IPS-NIHi7 (cell line): ENCODE measurements at regions not wholly inside any gene's neighbourhood (a gene's known extent, or its start where the extent isn't known, plus 50 kb on each side); places are given as distances from the start of the nearest gene placed in this dataset.
A peak's percentile ranks its signal among the peaks of the same experiment; 100 is the strongest.

Experiments used
- DNase-seq: peaks from one replicate; pipeline ENCODE4 v3.0.0; 2012; ENCODE audit warnings: mixed read lengths; ENCODE audit errors: extremely low spot score

- no peak for DNase-seq
These were observed 270.8 kb downstream of the FOXG1 start for GRCh38 chr14:29037411-29037810.

- DNase-seq: peak; percentile 12
These were observed 272.6 kb downstream of the FOXG1 start for GRCh38 chr14:29039171-29039570.

- DNase-seq: no peak
These were observed 276.0 kb downstream of the FOXG1 start for GRCh38 chr14:29042551-29042950.

GRCh38 chr14:29043737-29044136 lies 277.1 kb downstream of the FOXG1 start:
- DNase-seq: no peak

- DNase-seq: no peak
These were observed 278.6 kb downstream of the FOXG1 start for GRCh38 chr14:29045237-29045636.

- no peak for DNase-seq
These were observed 287.5 kb downstream of the FOXG1 start for GRCh38 chr14:29054119-29054518.

- DNase-seq: no peak
These were observed 289.5 kb downstream of the FOXG1 start for GRCh38 chr14:29056041-29056566.

- DNase-seq: no peak
These were observed 295.1 kb downstream of the FOXG1 start for GRCh38 chr14:29061702-29062101.

- DNase-seq: no peak
These were observed 295.9 kb downstream of the FOXG1 start for GRCh38 chr14:29062466-29062865.

GRCh38 chr14:29062976-29063375 lies 296.4 kb downstream of the FOXG1 start:
- DNase-seq: no peak

- DNase-seq: no peak
These were observed 297.8 kb downstream of the FOXG1 start for GRCh38 chr14:29064305-29064900.

- no peak for DNase-seq
These were observed 302.6 kb downstream of the FOXG1 start for GRCh38 chr14:29069228-29069627.

- DNase-seq: no peak
These were observed 309.2 kb downstream of the FOXG1 start for GRCh38 chr14:29075761-29076160.

- DNase-seq: no peak
These were observed 311.3 kb downstream of the FOXG1 start for GRCh38 chr14:29077916-29078315.

GRCh38 chr14:29078810-29079522 lies 312.4 kb downstream of the FOXG1 start:
- no peak for DNase-seq

GRCh38 chr14:29085546-29085945 lies 319.0 kb downstream of the FOXG1 start:
- DNase-seq: peak; percentile 43

GRCh38 chr14:29089849-29090248 lies 323.3 kb downstream of the FOXG1 start:
- DNase-seq: no peak

- DNase-seq: no peak
These were observed 325.5 kb downstream of the FOXG1 start for GRCh38 chr14:29092121-29092520.

- DNase-seq: no peak
These were observed 330.9 kb downstream of the FOXG1 start for GRCh38 chr14:29097476-29097875.

GRCh38 chr14:29098656-29099055 lies 332.1 kb downstream of the FOXG1 start:
- DNase-seq: no peak

GRCh38 chr14:29102266-29102665 lies 335.7 kb downstream of the FOXG1 start:
- DNase-seq: no peak

- DNase-seq: no peak
These were observed 336.4 kb downstream of the FOXG1 start for GRCh38 chr14:29102996-29103395.

GRCh38 chr14:29108908-29109307 lies 342.3 kb downstream of the FOXG1 start:
- DNase-seq: no peak
